GM18499 (cell line): ENCODE measurements at regions not wholly inside any gene's neighbourhood (a gene's known extent, or its start where the extent isn't known, plus 50 kb on each side); places are given as distances from the start of the nearest gene placed in this dataset.

ENCODE experiments used
- ATAC-seq: cut with Tn5 transposase; IDR thresholded peaks from one replicate; pipeline ENCODE4 v1.9.1; 2021; ENCODE audit warnings: moderate number of reproducible peaks; ENCODE audit not compliant: insufficient read depth, unreplicated experiment

DNA sequence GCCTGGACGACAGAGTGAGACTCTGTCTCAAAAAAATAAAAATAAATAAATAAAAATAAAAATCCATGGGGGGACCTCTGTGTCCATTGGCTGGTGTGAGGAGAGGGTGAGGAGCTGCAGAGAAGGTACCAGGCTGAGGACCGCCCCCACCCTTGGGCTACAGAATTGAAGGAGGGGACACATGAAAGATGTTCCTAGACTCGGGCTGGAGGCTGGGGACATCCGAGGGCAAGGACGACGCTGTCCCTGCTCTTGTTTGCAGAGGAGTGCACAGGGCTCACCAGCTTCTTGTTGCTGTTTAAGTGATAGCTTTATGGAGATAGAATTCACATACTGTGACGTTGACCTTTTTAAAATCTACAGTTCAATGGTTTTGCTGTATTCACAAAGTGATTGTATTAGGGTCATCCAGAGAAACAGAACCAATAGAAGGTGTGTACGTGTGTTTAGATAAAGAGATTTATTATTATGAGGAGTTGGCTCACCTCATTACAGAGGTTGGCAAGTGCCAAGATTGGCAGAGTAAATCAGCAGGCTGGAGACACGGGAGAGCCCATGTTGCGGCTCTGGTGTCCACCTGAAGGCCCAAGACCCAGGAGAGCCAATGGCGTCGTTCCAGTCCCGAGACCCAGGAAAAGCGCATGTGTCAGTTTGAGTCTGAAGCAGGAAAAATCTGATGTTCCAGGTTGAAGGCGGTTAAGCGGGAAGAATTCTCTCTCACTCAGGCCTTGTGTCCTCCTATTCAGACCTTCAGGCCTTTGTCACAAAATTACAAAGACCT lies 320.7 kb downstream of the SEC14L1 start:
- no peak for ATAC-seq

DNA sequence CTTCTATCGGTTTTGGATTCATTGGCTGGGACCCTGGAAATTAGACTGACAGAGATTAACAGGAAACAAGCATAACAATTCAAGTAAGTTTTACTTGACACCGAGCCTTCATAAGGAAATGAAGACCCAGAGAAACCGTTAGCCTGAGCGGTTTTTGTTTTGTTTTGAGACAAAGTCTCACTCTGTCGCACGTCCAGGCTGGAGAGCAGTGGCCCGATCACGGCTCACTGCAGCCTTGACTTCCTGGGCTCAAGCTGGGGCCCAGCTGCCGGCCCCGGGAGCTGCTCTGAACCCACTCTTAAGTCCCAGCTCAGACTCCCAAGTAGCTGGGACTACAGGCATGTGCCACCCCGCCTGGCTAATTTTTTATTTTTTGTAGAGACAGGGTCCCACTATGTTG lies 321.3 kb downstream of the SEC14L1 start:
- ATAC-seq = no peak

DNA sequence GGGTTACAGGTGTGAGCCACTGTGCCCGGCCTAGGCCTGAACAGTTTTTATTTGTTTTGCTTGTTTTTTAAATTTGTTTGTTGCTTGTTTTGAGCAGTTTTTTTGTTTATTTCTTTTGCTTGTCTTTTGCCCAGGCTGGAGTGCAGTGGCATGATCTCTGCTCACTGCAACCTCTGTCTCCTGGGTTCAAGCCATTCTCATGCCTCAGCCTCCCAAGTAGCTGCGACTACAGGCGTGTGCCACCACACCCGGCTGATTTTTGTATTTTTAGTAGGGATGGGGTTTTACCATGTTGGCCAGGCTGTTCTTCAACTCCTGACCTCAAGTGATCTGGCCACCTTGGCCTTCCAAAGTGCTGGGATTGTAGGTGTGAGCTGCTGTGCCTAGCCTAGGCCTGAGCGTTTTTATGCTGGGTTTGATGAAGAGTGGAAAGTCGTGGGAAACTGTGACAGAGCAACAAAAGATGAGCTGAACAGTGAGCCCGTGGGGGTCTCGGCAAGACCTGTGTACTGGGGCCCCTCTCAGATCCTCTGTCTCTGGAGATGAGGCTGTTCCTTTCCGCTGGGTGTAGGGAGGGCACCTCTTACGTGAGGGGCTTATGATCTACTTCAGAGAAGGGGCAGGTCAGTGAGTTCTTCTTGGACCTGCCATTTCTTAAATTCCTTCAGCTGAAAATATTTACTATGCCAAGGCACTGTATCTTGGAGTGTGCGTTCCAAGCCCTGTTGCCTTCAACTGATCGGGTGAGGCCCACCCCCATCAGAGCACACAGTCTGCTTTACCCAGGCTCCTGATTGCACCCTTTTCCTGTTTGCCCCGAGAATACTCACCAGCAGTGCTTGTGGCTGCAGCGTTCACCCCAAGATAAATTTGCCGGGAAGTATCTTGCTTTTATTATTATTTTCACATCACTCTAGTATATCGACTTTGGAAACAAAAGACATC lies 322.1 kb downstream of the SEC14L1 start:
- ATAC-seq = no peak

DNA sequence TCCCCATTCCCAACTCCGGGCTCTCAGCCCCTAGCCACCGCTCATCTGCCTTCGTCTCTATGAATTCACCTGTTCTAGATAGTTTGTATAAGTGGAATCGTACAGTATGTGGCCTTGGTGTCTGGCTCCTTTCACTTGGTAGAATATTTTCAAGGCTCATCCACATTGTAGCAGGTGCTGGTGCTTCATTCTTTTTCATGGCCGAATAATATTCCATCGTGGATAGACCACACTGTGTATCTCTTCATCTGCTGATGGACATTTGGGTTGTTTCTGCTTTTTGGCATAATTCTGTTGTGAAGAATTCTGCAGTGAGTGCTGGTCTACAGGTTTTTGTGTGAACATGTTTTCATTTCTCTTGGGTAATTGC lies 324.2 kb downstream of the SEC14L1 start:
- no peak for ATAC-seq

DNA sequence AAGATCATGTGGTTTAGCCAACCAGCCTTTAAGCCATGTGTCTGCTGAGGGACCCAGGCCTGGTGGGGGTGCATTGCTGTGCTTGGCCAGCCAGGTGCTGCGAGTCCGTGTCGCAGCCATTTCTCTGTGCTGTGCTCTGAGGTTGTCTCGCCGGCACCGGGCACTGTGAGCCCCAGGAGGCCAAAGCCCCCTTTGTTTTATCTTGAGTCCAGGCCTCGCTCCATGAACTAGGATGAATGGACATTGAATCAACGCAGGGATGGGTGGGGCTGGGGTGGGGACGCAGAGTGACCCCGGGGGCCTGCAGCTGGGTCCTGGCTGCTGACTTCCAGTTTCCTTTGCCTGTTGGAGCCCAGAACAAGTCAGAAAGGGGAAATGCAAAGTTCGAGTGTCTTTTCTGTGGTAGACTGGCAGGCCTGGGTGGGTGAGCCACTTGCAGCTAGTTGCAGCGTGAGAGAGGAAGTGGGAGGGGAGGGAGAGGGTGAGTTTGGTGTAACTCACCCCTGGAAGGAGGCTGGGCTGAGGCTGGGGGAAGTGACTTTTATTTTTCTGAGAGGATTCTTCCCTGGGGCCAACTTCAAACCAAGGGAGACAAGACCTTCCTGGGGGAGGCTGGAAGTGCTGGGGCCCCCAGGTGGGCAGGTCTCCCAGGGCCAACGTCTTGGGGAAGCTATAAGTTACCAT lies 324.7 kb downstream of the SEC14L1 start:
- no peak for ATAC-seq

DNA sequence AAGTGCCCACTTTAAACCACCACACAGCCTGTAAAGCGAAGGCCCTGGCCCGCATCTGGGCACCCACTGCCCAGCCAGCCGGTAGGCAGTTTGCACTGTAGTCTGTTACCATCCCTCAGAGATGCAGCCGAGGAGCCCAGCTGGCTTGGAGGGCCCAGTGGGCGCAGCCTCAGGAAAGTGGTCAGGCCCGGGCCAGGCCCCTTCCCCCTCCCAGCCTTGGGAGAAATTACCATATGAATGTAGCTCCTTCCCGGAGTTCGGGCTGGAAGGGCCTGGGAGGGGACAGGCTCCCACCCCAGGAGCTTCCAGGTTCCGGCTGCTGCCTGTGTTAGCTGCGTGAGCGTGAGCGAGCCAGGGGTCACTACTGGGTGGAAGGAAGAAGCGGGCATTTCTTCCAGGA lies 325.4 kb downstream of the SEC14L1 start:
- no peak for ATAC-seq

DNA sequence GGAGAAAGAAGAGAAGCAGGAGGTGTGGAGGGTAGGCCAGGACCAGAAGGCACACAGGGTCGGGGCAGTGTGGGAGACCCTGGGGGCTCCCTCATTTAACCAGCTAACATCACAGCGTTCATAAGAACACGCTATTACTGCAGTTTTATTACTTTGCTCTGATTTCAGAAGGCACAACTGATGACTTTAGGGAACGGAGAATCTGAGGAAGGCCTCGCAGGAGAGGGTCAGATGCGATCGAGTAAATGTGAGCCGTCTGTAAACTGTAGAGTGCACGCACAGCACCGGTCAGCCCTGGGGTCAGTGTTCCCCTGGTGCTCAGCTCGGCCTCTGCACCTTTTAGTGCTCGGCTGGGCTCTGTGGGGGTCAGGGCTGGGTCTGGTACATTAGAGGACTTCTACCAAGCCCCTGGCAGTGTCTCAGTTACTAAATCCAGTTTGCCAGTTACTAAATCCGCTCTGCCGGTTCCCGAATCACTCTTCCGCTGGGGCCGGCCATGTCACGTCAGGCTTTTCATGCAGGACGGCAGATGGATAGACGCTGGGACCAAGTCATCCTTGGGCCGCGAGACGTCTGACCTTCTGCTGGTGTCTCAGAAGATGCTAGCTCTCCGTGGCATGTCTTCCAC lies 325.9 kb downstream of the SEC14L1 start:
- ATAC-seq = no peak

DNA sequence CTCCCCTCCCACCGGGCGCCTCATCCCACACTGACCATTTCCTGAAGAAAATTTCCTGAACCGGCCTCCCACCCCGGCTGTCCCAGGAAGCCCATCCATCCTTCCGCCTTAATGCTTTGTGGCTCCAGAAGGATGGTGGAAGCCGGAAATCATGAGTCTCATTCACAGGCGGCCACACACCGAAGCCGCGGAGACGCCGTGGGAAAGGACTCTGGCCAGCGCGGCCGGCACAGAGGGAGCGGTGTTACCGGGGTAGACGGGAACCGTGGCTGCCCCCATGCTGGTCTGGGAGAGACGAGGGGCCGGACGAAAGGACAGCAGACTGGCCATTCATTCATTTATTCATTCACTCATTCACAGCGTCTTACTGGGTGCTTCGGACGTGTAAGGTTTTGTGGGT lies 326.8 kb downstream of the SEC14L1 start:
- ATAC-seq = no peak

DNA sequence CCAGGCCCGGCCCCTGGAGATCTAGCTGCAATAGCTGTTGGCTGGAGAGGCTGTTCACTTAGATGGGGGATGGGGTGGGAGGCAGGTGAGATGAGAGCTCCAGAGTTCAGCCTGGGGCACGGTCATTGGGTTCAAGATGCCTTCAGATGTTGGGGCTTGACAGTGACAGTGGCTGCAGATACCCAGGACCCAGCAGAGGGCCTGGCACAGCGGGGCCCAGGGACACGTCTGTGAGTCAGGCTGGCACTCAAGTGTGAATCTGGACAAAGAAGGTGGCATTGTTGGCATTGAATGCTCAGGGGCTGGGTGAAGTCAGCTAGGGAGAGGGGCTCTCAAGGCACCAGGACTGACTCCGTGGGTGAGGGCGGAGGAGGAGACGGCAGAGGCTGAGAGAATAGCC lies 328.1 kb downstream of the SEC14L1 start:
- ATAC-seq = no peak

DNA sequence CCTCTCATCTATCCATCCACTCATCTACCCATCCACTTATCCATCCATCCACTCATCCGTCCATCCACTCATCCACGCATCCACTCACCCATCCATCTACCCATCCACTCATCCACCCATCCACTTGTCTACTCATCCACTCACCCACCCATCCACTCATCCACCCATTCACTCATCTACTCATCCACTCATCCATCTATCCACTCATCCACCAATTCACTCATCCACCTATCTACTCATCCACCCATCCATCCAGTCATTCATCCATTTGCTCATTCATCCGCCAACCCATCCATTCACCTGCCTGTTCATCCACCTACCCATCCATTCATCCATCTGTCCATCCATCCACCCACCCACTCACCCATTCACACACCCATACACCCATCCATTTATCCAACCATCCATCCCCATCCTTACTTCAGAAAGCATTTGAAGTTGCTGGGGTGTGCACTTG lies 329.6 kb downstream of the SEC14L1 start:
- no peak for ATAC-seq

DNA sequence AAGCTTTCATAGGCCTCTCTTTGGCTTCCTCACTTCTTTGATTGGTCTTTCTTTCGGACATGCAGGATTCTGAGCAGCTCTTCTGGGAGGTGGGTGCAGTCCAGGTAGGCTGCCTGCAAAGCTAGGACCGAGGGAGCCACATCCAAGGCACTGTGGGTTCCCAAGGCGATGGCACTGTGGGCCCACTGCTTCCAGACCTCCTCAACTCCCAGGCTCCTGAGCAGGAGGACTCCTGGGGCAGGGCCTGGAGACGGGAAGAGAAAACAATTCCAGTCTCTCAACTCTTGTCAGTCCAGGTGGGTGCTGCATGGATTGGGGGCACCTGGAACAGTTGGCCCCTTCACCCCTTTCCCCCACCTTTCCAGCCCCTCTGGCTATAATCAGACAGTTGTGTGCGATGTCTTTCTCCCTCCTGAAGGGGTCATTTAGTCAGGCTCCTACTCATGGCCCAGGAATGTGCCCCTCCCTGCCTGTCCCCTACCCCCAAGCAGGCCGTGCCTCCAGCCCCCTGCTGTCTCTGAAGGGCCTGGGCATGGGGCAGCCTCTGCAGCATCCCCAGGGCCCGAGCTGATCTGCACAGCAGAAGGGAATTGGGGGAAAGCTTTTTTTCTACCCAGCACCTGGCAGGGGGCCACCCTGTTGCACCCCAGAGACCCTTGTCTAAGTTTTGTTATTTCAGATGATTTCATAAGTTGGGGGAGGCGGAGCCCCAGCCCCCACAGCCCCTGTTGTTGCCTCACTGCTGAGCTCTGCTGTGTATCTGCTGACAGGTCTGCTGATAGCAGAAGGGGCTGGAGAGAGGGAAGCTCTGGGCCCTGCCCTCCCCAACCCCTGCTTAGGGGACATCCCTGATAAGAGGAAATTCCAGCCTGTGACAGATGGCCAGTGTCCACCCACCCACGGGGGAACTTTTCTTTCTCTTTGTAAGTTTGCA lies 330.3 kb downstream of the SEC14L1 start:
- no peak for ATAC-seq

DNA sequence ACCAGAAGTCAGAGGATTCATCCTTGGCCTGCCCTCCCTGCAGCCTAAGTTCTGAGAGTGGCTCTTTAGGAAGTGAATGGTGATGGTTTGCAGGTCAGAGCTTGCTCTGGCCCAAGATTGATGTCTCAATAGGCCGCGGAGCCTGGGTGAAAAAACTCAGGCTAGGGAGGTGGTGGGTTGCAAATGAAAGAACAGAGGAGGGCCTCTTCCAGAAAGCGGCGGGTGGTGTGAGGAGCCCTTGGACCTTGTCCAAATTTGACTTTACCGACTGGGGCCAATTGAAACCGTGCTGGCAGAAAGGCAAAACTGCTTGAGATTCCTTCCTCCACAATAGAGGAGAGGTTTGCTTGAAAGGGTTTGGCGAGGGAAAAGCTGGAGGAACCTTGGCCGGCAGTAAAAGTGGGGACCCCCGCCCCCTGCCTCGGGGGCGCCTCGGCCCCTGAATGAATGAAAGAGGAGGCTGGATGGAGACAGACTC lies 331.3 kb downstream of the SEC14L1 start:
- no peak for ATAC-seq

DNA sequence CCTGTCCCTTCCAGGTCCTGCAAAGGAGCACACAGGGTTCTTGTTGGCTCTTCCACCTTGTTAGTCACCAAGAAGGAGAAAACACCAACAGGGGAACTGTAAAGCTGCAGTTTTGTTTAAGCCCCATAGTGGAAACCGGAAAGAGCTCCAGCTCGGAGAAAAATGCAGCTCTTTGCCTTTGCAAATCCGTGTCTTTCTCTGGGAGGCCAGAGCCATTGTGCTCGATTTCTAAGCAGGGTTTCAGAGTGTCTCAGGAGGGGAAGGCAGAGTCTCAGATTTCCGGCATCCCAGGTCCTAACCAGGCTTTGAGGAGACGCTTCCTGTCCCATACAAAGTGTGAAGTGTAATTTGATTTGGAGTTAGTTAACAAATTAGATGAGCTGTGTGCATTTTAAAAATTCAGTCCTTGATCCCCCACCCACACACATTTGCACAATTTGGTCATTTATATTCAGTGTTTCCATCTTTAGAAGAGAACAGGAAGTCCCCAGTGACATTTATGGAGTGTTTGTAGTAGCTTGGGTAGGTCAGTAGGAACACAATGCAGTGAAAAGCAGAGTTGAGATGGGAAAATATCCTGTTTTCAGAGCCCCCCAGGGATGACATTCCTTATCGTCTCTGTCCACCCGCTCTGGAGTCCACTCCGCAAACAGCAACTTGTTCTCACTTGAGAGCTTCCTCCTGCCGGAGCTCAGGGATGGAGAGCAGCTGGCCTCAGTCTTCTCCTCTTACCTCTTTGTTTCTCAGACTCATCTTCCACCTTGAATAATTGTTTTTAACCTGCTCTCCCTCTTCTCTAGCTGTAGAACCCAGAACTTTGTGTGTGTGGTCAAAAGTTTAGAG lies 331.9 kb downstream of the SEC14L1 start:
- no peak for ATAC-seq

DNA sequence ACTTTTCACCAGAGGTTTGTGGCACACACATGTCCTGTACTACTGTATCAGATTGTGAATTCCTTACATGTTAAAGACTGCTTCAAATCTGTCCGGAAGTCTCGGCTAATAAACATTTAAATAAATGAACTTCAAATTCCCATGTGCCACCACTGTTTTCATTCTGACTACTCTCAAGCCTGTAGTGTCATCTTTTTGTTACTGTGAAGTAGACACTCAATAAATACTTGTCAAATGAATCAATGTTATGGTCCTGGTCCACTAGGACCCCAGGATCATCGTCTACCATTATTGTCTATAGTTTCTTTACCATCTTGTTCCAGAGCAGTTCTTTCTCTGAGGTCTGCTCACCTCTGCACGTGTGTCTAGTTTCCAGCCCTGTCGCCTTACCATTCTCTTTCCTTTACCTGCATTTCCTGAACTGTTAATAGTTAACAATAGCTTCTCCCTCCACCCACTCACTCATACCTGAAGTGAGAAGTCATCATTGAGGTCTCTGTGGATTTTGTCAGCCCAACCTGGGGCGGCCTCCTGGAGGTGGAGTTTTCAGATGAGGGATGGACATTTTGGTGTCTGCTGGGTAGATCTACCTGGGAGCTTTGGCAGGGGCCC lies 333.0 kb downstream of the SEC14L1 start:
- no peak for ATAC-seq

DNA sequence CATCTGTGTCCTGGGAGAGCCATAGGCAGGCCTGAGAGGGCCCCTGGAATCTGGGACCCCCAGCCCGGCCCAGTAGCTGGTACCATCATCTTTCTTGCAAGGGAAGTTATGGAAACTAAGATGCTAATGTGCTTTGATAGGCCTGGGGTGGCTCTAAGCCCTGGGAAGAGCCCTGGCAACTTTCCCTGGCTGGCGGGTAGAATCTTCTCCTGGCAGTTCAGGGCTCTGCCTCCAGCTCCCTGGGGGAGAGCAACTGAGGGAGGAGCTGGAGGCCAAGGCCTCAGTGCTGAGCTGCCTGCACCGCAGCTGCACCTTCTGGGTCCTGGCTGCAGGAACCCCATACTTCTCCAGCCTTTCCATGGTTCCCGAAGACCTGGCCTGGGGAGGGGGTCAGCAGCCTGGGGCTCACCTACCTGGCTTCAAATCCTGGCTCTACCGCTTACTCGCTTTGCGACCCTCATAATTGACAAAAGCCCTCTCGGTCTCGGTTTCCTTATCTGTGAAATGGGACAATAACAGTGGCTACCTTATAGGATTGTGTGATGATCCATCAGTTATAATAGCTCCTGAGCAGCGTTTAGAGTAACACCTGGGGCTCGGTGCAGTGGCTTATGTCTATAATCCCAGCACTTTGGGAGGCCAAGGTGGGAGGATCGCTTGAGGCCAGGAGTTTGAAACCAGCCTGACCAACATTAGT lies 333.7 kb downstream of the SEC14L1 start:
- ATAC-seq = no peak

DNA sequence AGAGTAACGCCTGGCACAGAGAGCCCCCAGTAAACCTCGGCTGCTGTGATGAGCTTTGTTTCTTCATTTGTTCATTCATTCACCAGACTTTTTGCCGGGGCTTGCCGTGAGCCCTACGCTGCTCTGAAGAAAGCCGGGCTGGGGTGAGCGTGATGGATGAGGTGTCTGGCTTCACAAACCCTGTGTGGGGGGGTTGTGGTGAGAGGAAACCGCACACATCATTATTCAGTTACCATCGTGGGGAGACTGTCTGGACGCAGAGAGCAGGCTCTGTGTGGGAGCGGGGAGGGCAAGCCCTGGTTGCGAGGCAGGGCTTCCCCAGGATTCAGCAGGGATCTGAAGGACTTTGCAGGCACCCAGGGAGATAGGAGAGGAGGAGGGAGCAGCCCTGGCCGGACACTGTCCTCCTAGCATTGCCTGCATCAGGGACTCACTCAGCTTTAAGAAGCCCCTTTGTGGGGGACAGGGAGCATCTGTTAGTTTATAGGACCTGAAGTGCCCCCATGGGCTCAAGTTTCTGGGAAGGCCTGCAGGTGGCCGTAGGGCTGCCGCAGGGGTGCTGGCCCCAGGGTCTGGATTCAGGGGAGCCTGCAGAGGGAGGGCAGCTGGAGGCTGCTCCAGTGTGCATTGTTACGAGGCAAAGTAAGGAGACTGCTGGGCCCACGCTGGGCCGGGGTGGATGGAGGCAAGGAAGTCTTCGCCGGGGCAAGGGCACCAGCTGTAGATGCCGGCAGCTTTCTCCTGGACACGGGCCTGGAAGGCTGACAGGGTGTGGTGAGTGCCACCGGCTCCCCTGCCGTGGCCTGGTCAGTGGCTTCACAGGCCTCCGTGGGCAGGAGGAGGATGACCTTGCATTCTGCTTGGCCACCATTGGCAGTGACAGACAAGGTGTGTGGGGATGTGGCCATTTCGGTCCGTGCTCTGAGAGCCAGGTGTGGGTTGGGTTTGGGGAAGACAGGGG lies 334.5 kb downstream of the SEC14L1 start:
- no peak for ATAC-seq
